Tibial nerve (tissue), 3 donors: ENCODE measurements at regions not wholly inside any gene's neighbourhood (a gene's known extent, or its start where the extent isn't known, plus 50 kb on each side); places are given as distances from the start of the nearest gene placed in this dataset.

Experiments used
- POLR2A ChIP-seq, 2 donors: fragments of 450-650 bp; IDR thresholded peaks; one replicate each; pipeline ENCODE4 v1.6.1; 2017; ENCODE audit warnings: antibody characterized with exemption in 2 of 2, mild to moderate bottlenecking in 2 of 2, moderate library complexity in 2 of 2
- TF ChIP-seq, protein P1 (sequence below), 5 experiments: fragments of 200-600 bp in 3 of 5; fragments of 450-650 bp in 2 of 5; sonication (generic) in 3 of 5; IDR thresholded peaks; one replicate each; pipeline ENCODE4 v1.5.1; 2016 to 2019; ENCODE audit warnings: antibody characterized with exemption in 5 of 5, mild to moderate bottlenecking in 3 of 5, moderate library complexity in 2 of 5

DNA sequence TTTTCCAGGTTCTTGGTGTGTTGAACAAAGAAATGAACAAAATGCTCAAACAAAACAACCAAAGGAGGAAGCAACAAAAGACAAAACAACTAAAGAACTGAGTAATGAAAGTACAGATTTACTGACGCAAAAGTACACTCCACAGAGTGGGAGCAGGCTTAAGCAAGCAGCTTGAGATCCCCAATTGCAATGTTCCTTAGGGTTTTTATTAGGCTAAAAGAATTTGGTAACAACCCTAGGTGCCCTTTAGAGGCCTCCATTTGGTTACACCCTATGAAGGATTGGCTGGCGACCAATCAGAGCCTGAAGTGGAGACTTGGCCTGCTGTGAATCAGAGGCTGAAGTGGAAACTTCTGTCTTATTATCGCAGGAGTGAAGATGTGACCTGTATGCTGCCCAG, 243.4 kb upstream of the ATP10A start:
- TF ChIP-seq, protein P1, sequence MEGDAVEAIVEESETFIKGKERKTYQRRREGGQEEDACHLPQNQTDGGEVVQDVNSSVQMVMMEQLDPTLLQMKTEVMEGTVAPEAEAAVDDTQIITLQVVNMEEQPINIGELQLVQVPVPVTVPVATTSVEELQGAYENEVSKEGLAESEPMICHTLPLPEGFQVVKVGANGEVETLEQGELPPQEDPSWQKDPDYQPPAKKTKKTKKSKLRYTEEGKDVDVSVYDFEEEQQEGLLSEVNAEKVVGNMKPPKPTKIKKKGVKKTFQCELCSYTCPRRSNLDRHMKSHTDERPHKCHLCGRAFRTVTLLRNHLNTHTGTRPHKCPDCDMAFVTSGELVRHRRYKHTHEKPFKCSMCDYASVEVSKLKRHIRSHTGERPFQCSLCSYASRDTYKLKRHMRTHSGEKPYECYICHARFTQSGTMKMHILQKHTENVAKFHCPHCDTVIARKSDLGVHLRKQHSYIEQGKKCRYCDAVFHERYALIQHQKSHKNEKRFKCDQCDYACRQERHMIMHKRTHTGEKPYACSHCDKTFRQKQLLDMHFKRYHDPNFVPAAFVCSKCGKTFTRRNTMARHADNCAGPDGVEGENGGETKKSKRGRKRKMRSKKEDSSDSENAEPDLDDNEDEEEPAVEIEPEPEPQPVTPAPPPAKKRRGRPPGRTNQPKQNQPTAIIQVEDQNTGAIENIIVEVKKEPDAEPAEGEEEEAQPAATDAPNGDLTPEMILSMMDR (IDR thresholded peaks at IDR 0.05): no peak
- TF ChIP-seq POLR2A (IDR thresholded peaks at IDR 0.05): no peak
